ENCODE measurements at regions not wholly inside any gene's neighbourhood (a gene's known extent, or its start where the extent isn't known, plus 50 kb on each side); places are given as distances from the start of the nearest gene placed in this dataset.

DNA sequence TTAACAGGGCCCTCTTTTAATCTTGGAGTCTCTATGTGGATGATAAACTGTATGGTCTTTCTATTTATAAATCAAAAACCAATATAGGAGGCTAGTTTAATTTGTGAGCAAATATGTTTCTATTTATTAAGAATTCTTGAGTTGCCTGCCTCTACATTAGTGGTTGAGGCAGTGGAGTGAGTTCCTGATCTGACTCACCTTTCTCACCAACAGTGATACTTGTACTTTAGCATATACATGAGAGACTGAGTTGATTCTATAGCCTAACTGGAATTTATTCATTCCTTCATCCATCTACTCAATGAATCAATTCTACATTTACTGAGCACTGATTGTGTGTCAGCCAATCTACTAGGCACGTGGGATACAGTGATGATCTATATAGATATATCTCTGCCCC, 126.9 kb downstream of the TRMT11 start:
- Mint-ChIP-seq H3K36me3 (no peaks in the 10 kb centered on the region), H3K27me3 (ENCODE audit: low read depth) (no peaks in the 10 kb centered on the region), H3K9me3 (no peaks in the 10 kb centered on the region), H3K4me3 (no peak overlapping the region), H3K27ac (no peak overlapping the region), H3K4me1 (peaks cover 17% of the 10 kb centered on the region)
- ChIA-PET POLR2A (no interaction called here), CTCF (no interaction called here)
- DNase-seq (ENCODE audit: low spot score), result no peak
- no peak for TF ChIP-seq ZNF671 (CRISPR knock-in tag; IDR thresholded peaks at IDR 0.05)
- no peak for TF ChIP-seq SP1 (CRISPR knock-in tag; conservative IDR thresholded peaks at IDR 0.05)
- no peak for TF ChIP-seq SMAD3 (CRISPR knock-in tag; IDR thresholded peaks at IDR 0.05; ENCODE audit: borderline replicate concordance)
- TF ChIP-seq, protein P1, sequence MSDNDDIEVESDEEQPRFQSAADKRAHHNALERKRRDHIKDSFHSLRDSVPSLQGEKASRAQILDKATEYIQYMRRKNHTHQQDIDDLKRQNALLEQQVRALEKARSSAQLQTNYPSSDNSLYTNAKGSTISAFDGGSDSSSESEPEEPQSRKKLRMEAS (CRISPR knock-in tag; IDR thresholded peaks at IDR 0.05), result no peak
- TF ChIP-seq, protein P2, sequence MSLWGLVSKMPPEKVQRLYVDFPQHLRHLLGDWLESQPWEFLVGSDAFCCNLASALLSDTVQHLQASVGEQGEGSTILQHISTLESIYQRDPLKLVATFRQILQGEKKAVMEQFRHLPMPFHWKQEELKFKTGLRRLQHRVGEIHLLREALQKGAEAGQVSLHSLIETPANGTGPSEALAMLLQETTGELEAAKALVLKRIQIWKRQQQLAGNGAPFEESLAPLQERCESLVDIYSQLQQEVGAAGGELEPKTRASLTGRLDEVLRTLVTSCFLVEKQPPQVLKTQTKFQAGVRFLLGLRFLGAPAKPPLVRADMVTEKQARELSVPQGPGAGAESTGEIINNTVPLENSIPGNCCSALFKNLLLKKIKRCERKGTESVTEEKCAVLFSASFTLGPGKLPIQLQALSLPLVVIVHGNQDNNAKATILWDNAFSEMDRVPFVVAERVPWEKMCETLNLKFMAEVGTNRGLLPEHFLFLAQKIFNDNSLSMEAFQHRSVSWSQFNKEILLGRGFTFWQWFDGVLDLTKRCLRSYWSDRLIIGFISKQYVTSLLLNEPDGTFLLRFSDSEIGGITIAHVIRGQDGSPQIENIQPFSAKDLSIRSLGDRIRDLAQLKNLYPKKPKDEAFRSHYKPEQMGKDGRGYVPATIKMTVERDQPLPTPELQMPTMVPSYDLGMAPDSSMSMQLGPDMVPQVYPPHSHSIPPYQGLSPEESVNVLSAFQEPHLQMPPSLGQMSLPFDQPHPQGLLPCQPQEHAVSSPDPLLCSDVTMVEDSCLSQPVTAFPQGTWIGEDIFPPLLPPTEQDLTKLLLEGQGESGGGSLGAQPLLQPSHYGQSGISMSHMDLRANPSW (CRISPR knock-in tag; conservative IDR thresholded peaks at IDR 0.05; ENCODE audit: low read depth), result no peak
- TF ChIP-seq NR1H2 (CRISPR knock-in tag; IDR thresholded peaks at IDR 0.05), result no peak
- no peak for TF ChIP-seq ZNF138 (CRISPR knock-in tag; conservative IDR thresholded peaks at IDR 0.05)
- TF ChIP-seq PRRX2 (CRISPR knock-in tag; IDR thresholded peaks at IDR 0.05), result no peak
- TF ChIP-seq MYBL2 (CRISPR knock-in tag; IDR thresholded peaks at IDR 0.05), result no peak
- TF ChIP-seq, protein P3, sequence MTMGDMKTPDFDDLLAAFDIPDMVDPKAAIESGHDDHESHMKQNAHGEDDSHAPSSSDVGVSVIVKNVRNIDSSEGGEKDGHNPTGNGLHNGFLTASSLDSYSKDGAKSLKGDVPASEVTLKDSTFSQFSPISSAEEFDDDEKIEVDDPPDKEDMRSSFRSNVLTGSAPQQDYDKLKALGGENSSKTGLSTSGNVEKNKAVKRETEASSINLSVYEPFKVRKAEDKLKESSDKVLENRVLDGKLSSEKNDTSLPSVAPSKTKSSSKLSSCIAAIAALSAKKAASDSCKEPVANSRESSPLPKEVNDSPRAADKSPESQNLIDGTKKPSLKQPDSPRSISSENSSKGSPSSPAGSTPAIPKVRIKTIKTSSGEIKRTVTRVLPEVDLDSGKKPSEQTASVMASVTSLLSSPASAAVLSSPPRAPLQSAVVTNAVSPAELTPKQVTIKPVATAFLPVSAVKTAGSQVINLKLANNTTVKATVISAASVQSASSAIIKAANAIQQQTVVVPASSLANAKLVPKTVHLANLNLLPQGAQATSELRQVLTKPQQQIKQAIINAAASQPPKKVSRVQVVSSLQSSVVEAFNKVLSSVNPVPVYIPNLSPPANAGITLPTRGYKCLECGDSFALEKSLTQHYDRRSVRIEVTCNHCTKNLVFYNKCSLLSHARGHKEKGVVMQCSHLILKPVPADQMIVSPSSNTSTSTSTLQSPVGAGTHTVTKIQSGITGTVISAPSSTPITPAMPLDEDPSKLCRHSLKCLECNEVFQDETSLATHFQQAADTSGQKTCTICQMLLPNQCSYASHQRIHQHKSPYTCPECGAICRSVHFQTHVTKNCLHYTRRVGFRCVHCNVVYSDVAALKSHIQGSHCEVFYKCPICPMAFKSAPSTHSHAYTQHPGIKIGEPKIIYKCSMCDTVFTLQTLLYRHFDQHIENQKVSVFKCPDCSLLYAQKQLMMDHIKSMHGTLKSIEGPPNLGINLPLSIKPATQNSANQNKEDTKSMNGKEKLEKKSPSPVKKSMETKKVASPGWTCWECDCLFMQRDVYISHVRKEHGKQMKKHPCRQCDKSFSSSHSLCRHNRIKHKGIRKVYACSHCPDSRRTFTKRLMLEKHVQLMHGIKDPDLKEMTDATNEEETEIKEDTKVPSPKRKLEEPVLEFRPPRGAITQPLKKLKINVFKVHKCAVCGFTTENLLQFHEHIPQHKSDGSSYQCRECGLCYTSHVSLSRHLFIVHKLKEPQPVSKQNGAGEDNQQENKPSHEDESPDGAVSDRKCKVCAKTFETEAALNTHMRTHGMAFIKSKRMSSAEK (CRISPR knock-in tag; IDR thresholded peaks at IDR 0.05; ENCODE audit: borderline replicate concordance), result no peak
- TF ChIP-seq, protein P4, sequence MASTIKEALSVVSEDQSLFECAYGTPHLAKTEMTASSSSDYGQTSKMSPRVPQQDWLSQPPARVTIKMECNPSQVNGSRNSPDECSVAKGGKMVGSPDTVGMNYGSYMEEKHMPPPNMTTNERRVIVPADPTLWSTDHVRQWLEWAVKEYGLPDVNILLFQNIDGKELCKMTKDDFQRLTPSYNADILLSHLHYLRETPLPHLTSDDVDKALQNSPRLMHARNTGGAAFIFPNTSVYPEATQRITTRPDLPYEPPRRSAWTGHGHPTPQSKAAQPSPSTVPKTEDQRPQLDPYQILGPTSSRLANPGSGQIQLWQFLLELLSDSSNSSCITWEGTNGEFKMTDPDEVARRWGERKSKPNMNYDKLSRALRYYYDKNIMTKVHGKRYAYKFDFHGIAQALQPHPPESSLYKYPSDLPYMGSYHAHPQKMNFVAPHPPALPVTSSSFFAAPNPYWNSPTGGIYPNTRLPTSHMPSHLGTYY (CRISPR knock-in tag; IDR thresholded peaks at IDR 0.05), result no peak
- no peak for TF ChIP-seq GRHL2 (CRISPR knock-in tag; IDR thresholded peaks at IDR 0.05; ENCODE audit: insufficient replicate concordance, severe bottlenecking)
- TF ChIP-seq, protein P5, sequence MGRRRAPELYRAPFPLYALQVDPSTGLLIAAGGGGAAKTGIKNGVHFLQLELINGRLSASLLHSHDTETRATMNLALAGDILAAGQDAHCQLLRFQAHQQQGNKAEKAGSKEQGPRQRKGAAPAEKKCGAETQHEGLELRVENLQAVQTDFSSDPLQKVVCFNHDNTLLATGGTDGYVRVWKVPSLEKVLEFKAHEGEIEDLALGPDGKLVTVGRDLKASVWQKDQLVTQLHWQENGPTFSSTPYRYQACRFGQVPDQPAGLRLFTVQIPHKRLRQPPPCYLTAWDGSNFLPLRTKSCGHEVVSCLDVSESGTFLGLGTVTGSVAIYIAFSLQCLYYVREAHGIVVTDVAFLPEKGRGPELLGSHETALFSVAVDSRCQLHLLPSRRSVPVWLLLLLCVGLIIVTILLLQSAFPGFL (CRISPR knock-in tag; IDR thresholded peaks at IDR 0.05; ENCODE audit: borderline replicate concordance), result no peak
- no peak for TF ChIP-seq ZNF416 (CRISPR knock-in tag; IDR thresholded peaks at IDR 0.05)
- no peak for TF ChIP-seq NFYB (CRISPR knock-in tag; conservative IDR thresholded peaks at IDR 0.05; ENCODE audit: low read depth)
- TF ChIP-seq, protein P6, sequence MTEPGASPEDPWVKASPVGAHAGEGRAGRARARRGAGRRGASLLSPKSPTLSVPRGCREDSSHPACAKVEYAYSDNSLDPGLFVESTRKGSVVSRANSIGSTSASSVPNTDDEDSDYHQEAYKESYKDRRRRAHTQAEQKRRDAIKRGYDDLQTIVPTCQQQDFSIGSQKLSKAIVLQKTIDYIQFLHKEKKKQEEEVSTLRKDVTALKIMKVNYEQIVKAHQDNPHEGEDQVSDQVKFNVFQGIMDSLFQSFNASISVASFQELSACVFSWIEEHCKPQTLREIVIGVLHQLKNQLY (CRISPR knock-in tag; IDR thresholded peaks at IDR 0.05), result no peak
- ATAC-seq, result no peak

DNA sequence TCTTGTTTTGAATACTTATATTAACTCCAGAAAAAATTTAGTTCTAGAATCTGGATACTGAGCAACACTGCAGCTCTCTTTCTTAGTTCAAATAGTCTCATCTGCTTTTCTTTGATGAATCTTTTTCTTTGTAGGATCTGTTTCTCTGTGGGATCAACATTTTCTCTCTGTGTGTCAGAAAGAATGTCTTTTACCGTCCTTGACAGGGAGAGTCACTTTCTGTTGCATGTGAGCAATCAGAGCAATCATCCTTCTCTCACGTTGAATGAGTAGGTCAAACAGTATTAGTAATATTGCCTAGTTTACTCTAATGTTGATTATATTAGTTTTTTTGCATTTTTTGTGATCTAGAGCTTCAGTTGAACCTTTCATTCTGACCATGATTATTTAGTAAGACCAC, 130.9 kb downstream of the TRMT11 start:
- ATAC-seq (no peak), DNase-seq (ENCODE audit: low spot score) (no peak)
- ChIA-PET CTCF (no interaction called here), POLR2A (no interaction called here)
- H3K27me3 Mint-ChIP-seq (ENCODE audit: low read depth), result no peaks in the 10 kb centered on the region
- H3K27ac Mint-ChIP-seq, result no peak overlapping the region
- H3K9me3 Mint-ChIP-seq, result no peaks in the 10 kb centered on the region
- no peak overlapping the region for H3K4me3 Mint-ChIP-seq
- peaks cover 16% of the 10 kb centered on the region for H3K4me1 Mint-ChIP-seq
- H3K36me3 Mint-ChIP-seq, result no peaks in the 10 kb centered on the region
- no peak for TF ChIP-seq ZNF219 (CRISPR knock-in tag; IDR thresholded peaks at IDR 0.05; ENCODE audit: borderline replicate concordance)
- TF ChIP-seq SP1 (CRISPR knock-in tag; conservative IDR thresholded peaks at IDR 0.05), result no peak
- TF ChIP-seq SMAD3 (CRISPR knock-in tag; IDR thresholded peaks at IDR 0.05; ENCODE audit: borderline replicate concordance), result no peak
- TF ChIP-seq, protein P7, sequence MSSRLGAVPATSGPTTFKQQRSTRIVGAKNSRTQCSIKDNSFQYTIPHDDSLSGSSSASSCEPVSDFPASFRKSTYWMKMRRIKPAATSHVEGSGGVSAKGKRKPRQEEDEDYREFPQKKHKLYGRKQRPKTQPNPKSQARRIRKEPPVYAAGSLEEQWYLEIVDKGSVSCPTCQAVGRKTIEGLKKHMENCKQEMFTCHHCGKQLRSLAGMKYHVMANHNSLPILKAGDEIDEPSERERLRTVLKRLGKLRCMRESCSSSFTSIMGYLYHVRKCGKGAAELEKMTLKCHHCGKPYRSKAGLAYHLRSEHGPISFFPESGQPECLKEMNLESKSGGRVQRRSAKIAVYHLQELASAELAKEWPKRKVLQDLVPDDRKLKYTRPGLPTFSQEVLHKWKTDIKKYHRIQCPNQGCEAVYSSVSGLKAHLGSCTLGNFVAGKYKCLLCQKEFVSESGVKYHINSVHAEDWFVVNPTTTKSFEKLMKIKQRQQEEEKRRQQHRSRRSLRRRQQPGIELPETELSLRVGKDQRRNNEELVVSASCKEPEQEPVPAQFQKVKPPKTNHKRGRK (CRISPR knock-in tag; IDR thresholded peaks at IDR 0.05; ENCODE audit: borderline replicate concordance), result no peak
- no peak for TF ChIP-seq CREB1 (CRISPR knock-in tag; IDR thresholded peaks at IDR 0.05)
- TF ChIP-seq, protein P8, sequence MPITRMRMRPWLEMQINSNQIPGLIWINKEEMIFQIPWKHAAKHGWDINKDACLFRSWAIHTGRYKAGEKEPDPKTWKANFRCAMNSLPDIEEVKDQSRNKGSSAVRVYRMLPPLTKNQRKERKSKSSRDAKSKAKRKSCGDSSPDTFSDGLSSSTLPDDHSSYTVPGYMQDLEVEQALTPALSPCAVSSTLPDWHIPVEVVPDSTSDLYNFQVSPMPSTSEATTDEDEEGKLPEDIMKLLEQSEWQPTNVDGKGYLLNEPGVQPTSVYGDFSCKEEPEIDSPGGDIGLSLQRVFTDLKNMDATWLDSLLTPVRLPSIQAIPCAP (CRISPR knock-in tag; IDR thresholded peaks at IDR 0.05), result no peak
- no peak for TF ChIP-seq ETV6 (CRISPR knock-in tag; IDR thresholded peaks at IDR 0.05)
- no peak for TF ChIP-seq ZNF263 (CRISPR knock-in tag; IDR thresholded peaks at IDR 0.05; ENCODE audit: low read depth)

Measured in WTC11 (cell line).